ENCODE measurements at regions not wholly inside any gene's neighbourhood (a gene's known extent, or its start where the extent isn't known, plus 50 kb on each side); places are given as distances from the start of the nearest gene placed in this dataset.
A peak's percentile ranks its signal among the peaks of the same experiment; 100 is the strongest.

DNA sequence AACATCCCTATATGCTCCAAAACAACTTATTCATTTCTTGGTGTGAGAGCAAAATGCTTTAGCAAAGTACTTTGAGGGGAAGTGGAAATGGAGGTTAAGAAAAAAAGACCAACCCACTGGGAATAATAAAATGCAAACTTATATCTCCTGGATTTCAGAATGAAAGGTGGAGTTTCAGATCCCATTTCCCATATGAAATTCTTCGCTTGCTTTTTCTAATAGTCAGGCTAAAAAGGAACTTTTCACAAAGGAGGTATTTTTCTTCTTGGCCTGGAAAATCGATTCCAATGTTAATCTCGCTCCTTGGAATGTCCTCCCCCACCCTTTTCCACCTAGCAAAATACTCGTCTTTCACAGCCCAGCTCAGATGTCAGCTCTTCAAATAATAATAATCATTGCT, 360.9 kb downstream of the LPIN1 start:
- TF ChIP-seq CTCF (IDR thresholded peaks at IDR 0.05; ENCODE audit: insufficient read depth, low read length): no peak
- H3K4me3 ChIP-seq (ENCODE audit: low read depth, low read length): no peak overlapping the region
- DNase-seq (ENCODE audit: low read depth): no peak

GRCh38 chr2:12107939-12108338, 361.5 kb downstream of the LPIN1 start:
- no peak overlapping the region for H3K4me3 ChIP-seq (ENCODE audit: low read depth, low read length)
- peak; percentile 36 for DNase-seq (ENCODE audit: low read depth)
- no peak for TF ChIP-seq CTCF (IDR thresholded peaks at IDR 0.05; ENCODE audit: insufficient read depth, low read length)

DNA sequence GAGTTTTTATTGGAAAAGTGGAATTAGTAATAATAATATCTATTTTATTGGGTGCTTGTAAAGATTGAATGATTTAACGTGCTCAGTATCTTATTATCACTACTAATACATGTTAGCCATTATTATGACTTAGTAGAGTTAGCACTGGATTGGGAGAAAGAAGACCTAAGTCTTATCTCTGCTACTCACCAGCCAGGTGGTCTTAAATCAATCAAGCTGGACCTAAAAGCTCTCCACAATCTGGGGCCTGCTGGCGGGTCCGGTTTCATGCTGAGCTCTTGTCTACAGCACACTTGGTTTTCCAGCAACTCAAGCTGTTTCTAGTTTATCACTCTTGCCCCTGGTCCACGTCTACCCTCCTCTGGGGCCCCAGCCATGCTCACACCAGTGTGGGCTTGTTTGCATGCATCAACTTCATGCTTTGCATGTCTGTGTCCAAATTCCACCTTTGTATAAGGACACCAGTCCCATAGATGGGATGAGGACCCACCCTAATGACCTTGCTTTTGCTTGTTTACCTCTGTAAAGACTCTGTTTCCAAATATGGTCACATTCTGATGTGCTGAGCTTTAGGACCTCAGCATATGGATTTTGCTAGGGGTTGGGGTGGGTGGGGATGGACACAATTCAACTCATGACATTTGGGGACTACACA, 363.1 kb downstream of the LPIN1 start:
- TF ChIP-seq CTCF (IDR thresholded peaks at IDR 0.05; ENCODE audit: insufficient read depth, low read length): no peak
- no peak overlapping the region for H3K4me3 ChIP-seq (ENCODE audit: low read depth, low read length)
- no peak for DNase-seq (ENCODE audit: low read depth)

GRCh38 chr2:12110074-12110473, 363.6 kb downstream of the LPIN1 start:
- DNase-seq (ENCODE audit: low read depth): peak; percentile 37

DNA sequence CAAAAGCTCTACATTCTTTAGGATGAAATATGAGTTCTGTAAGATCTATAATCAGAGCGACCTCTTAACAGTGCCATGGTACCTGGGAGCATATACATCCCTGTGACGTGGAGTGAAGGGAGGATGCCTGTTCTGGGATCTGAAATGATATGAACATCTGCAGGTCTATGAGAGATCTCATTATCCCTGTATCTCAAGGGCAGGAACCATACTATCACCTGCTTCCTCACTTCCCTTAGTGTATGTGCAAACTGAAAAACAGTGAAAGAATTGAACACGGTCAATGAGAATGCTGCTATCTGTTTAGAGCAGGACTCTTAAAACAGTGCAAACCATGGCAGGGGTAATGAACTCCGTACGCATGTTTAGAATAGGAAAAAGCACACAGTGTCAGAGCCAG, 364.0 kb downstream of the LPIN1 start:
- DNase-seq (ENCODE audit: low read depth): no peak
- TF ChIP-seq CTCF (IDR thresholded peaks at IDR 0.05; ENCODE audit: insufficient read depth, low read length): no peak
- H3K4me3 ChIP-seq (ENCODE audit: low read depth, low read length): no peak overlapping the region

More at GRCh38 chr2:12110074-12110473, 363.6 kb downstream of the LPIN1 start:
- TF ChIP-seq CTCF (IDR thresholded peaks at IDR 0.05; ENCODE audit: insufficient read depth, low read length): no peak
- H3K4me3 ChIP-seq (ENCODE audit: low read depth, low read length): no peak overlapping the region

DNA sequence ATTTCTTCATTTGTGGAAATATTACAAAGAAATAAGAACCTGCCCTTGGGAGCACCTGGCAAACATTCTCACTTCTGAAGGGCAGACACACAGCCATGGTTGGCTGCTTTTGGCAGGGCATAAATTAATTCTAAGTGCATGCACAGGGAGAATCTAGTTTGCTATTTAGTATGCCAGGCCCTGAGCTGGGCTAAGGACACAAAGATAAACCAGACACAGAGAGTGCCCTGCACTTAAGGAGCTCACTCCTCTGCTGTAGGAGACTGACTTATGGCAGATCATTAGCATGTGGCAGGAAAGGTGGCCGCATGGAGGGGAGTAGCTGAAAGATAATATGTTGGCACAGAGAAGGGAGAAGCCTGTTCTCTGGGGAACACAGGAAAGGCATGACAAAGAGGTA, 367.0 kb downstream of the LPIN1 start:
- no peak overlapping the region for H3K4me3 ChIP-seq (ENCODE audit: low read depth, low read length)
- no peak for DNase-seq (ENCODE audit: low read depth)
- no peak for TF ChIP-seq CTCF (IDR thresholded peaks at IDR 0.05; ENCODE audit: insufficient read depth, low read length)

GRCh38 chr2:12114816-12115215, 368.4 kb downstream of the LPIN1 start:
- H3K4me3 ChIP-seq (ENCODE audit: low read depth, low read length): no peak overlapping the region
- TF ChIP-seq CTCF (IDR thresholded peaks at IDR 0.05; ENCODE audit: insufficient read depth, low read length): no peak
- DNase-seq (ENCODE audit: low read depth): no peak
